ENCODE measurements at regions not wholly inside any gene's neighbourhood (a gene's known extent, or its start where the extent isn't known, plus 50 kb on each side); places are given as distances from the start of the nearest gene placed in this dataset.

DNA sequence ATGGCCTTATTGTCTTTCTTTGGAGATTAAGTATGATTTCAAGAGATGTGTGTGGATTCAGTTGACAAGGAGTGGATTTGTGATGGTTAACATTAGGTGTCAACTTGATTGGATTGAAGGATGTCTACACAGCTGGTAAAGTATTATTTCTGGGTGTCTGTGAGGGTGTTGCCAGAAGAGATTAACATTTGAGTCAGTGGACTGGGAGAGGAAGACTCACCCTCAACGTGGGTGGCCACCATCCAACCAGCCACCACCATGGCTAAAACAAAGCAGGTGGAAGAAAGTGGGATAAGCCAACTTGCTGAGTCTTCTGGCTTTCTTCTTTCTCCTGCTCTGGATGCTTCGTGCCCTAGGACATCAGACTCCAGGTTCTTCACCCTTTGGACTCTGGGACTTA, 76.1 kb downstream of the GPR37 start:
- TF ChIP-seq, protein P1, sequence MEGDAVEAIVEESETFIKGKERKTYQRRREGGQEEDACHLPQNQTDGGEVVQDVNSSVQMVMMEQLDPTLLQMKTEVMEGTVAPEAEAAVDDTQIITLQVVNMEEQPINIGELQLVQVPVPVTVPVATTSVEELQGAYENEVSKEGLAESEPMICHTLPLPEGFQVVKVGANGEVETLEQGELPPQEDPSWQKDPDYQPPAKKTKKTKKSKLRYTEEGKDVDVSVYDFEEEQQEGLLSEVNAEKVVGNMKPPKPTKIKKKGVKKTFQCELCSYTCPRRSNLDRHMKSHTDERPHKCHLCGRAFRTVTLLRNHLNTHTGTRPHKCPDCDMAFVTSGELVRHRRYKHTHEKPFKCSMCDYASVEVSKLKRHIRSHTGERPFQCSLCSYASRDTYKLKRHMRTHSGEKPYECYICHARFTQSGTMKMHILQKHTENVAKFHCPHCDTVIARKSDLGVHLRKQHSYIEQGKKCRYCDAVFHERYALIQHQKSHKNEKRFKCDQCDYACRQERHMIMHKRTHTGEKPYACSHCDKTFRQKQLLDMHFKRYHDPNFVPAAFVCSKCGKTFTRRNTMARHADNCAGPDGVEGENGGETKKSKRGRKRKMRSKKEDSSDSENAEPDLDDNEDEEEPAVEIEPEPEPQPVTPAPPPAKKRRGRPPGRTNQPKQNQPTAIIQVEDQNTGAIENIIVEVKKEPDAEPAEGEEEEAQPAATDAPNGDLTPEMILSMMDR (IDR thresholded peaks at IDR 0.05; ENCODE audit: low read length): no peak
- no peak for TF ChIP-seq EZH2 (optimal IDR thresholded peaks at IDR 0.05; ENCODE audit: low read depth, low read length)

Measured in MM.1S (cell line).